ENCODE measurements at regions not wholly inside any gene's neighbourhood (a gene's known extent, or its start where the extent isn't known, plus 50 kb on each side); places are given as distances from the start of the nearest gene placed in this dataset.

- H3K4me1 ChIP-seq (ENCODE audit: control insufficient read depth in 2 of 3, insufficient read depth in 2 of 3, low read depth in 1 of 3, low read length in 3 of 3) = no peaks in the 10 kb centered on the region
- H3K4me3 ChIP-seq (ENCODE audit: low read length in 3 of 3) = no peak overlapping the region
- H3K27me3 ChIP-seq (ENCODE audit: control insufficient read depth, insufficient read depth, low read length) = no peaks in the 10 kb centered on the region
- no peaks in the 10 kb centered on the region for H3K36me3 ChIP-seq (ENCODE audit: control insufficient read depth in 2 of 3, insufficient read depth in 3 of 3, low read length in 3 of 3)
- intact Hi-C loops (cut with DNase I) = no loop called here
- FAIRE-seq (no peak), DNase-seq (no peak)
- TF ChIP-seq CTCF (IDR thresholded peaks at IDR 0.05; ENCODE audit: borderline replicate concordance, extremely low read depth, insufficient read depth) = no peak
- no peak overlapping the region for H3K9ac ChIP-seq (ENCODE audit: low read length in 3 of 3)
- no peaks in the 10 kb centered on the region for H3K9me3 ChIP-seq (ENCODE audit: control insufficient read depth in 2 of 3, insufficient read depth in 1 of 3, low read length in 3 of 3)
- H3K27ac ChIP-seq (ENCODE audit: low read depth in 2 of 2, low read length in 2 of 2) = no peak overlapping the region
These were observed 993.0 kb upstream of the LCORL start for GRCh38 chr4:19014594-19014993.

DNA sequence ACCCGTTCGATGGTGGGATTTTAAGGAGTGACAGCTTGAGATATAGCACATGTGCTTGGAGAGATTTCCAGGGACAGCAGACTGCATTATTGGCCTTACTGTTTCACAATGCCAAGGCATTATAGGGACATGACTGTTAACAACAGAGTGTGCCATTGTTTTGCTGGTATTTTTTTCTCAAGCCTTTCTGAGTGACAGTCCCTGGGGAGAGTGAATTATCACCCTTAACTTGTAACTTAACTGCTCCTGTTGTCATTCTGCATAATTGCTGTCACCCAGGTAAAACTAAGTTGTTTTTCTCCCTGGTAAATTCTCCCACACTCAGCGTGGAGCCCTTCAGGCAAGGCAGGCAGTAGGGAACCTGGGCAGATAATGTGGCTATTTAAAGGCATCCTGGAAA is 989.2 kb upstream of the LCORL start:
- TF ChIP-seq CTCF (IDR thresholded peaks at IDR 0.05; ENCODE audit: borderline replicate concordance, extremely low read depth, insufficient read depth) = no peak
- DNase-seq (peak in 1 of 5 donors; percentile 8), FAIRE-seq (no peak)
- Histone ChIP-seq H3K36me3 (ENCODE audit: control insufficient read depth in 2 of 3, insufficient read depth in 3 of 3, low read length in 3 of 3) (no peaks in the 10 kb centered on the region), H3K27ac (ENCODE audit: low read depth in 2 of 2, low read length in 2 of 2) (no peak overlapping the region), H3K4me3 (ENCODE audit: low read length in 3 of 3) (no peak overlapping the region), H3K9ac (ENCODE audit: low read length in 3 of 3) (no peak overlapping the region), H3K4me1 (ENCODE audit: control insufficient read depth in 2 of 3, insufficient read depth in 2 of 3, low read depth in 1 of 3, low read length in 3 of 3) (no peaks in the 10 kb centered on the region), H3K27me3 (ENCODE audit: control insufficient read depth, insufficient read depth, low read length) (no peaks in the 10 kb centered on the region), H3K9me3 (ENCODE audit: control insufficient read depth in 2 of 3, insufficient read depth in 1 of 3, low read length in 3 of 3) (no peaks in the 10 kb centered on the region)
- intact Hi-C loops (cut with DNase I) = no loop called here

DNA sequence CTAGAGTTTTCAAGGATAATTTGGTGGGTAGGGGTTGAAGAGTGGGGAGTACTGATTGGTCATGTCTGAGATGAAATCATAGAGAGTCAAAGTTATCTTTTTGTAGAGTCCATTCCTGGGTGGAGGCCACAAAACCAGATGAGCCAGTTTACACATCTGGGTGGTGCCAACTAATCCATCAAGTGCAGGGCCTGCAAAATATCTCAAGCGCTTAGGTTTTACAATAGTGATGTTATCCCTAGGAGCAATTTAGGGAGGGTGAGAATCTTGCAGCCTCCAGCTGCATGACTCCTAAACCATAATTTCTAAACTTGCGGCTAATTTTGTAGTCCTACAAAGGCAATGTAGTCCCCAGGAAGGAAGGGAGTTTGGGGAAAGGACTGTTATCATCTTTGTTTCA is 988.3 kb upstream of the LCORL start:
- no peaks in the 10 kb centered on the region for H3K36me3 ChIP-seq (ENCODE audit: control insufficient read depth in 2 of 3, insufficient read depth in 3 of 3, low read length in 3 of 3)
- no peaks in the 10 kb centered on the region for H3K27me3 ChIP-seq (ENCODE audit: control insufficient read depth, insufficient read depth, low read length)
- no peak for TF ChIP-seq CTCF (IDR thresholded peaks at IDR 0.05; ENCODE audit: borderline replicate concordance, extremely low read depth, insufficient read depth)
- intact Hi-C loops (cut with DNase I) = no loop called here
- H3K4me1 ChIP-seq (ENCODE audit: control insufficient read depth in 2 of 3, insufficient read depth in 2 of 3, low read depth in 1 of 3, low read length in 3 of 3) = no peaks in the 10 kb centered on the region
- H3K9me3 ChIP-seq (ENCODE audit: control insufficient read depth in 2 of 3, insufficient read depth in 1 of 3, low read length in 3 of 3) = no peaks in the 10 kb centered on the region
- DNase-seq = no peak
- no peak overlapping the region for H3K27ac ChIP-seq (ENCODE audit: low read depth in 2 of 2, low read length in 2 of 2)
- H3K4me3 ChIP-seq (ENCODE audit: low read length in 3 of 3) = no peak overlapping the region
- H3K9ac ChIP-seq (ENCODE audit: low read length in 3 of 3) = no peak overlapping the region
- FAIRE-seq = no peak

DNA sequence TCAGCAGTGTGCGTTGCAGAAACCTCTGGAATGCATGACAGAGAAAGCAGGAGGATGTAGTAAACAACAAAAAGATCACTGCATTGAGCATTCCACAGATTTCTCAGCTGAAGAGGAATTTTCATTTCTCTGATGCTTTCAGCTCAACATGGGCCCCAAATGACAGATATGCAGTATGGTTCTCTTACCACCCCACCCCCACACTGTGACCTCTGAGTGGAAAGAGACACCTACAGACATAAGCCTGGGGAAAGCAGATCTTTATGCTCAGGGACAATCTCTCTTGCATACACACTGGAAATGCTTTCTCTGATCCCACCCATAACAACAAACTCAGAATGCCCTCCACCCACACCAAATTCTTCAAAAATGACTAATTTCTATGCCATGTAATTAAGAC is 983.7 kb upstream of the LCORL start:
- no peaks in the 10 kb centered on the region for H3K36me3 ChIP-seq (ENCODE audit: control insufficient read depth in 2 of 3, insufficient read depth in 3 of 3, low read length in 3 of 3)
- no peak overlapping the region for H3K4me3 ChIP-seq (ENCODE audit: low read length in 3 of 3)
- no peak overlapping the region for H3K27ac ChIP-seq (ENCODE audit: low read depth in 2 of 2, low read length in 2 of 2)
- no peaks in the 10 kb centered on the region for H3K9me3 ChIP-seq (ENCODE audit: control insufficient read depth in 2 of 3, insufficient read depth in 1 of 3, low read length in 3 of 3)
- DNase-seq = peak in 3 of 5 donors; percentile 10 to 49 (median 14)
- H3K4me1 ChIP-seq (ENCODE audit: control insufficient read depth in 2 of 3, insufficient read depth in 2 of 3, low read depth in 1 of 3, low read length in 3 of 3) = no peaks in the 10 kb centered on the region
- intact Hi-C loops (cut with DNase I) = no loop called here
- no peak for TF ChIP-seq CTCF (IDR thresholded peaks at IDR 0.05; ENCODE audit: borderline replicate concordance, extremely low read depth, insufficient read depth)
- no peak overlapping the region for H3K9ac ChIP-seq (ENCODE audit: low read length in 3 of 3)
- no peaks in the 10 kb centered on the region for H3K27me3 ChIP-seq (ENCODE audit: control insufficient read depth, insufficient read depth, low read length)
- no peak for FAIRE-seq

Data from kidney (tissue), 13 donors.